K562 (cell line): ENCODE measurements at regions not wholly inside any gene's neighbourhood (a gene's known extent, or its start where the extent isn't known, plus 50 kb on each side); places are given as distances from the start of the nearest gene placed in this dataset.

Experiments
- CHD4 ChIP-seq: fragments of 200-600 bp; sonication (generic); IDR thresholded peaks from 3 replicates; pipeline ENCODE4 v1.6.1; 2012; ENCODE audit warnings: low read depth, mild to moderate bottlenecking, mixed read lengths, low read length, inconsistent platforms; ENCODE audit not compliant: insufficient read depth, insufficient replicate concordance, poor library complexity, severe bottlenecking
- MAX ChIP-seq: sonication (generic); formaldehyde crosslinking; IDR thresholded peaks from 2 replicates; pipeline ENCODE4 v1.9.0; 2022; ENCODE audit warnings: mild to moderate bottlenecking, missing genetic modification reagents
- NFYB ChIP-seq: IDR thresholded peaks from 2 replicates; pipeline ENCODE4 v1.6.1; 2011; ENCODE audit warnings: mild to moderate bottlenecking, moderate library complexity; ENCODE audit not compliant: insufficient read length; ENCODE audit errors: extremely low read depth
- NR2C2 ChIP-seq, 2 experiments: fragments of 200-800 bp in 1 of 2; sonication (Bioruptor generic) in 1 of 2; sonication (generic) in 1 of 2; formaldehyde crosslinking in 1 of 2; IDR thresholded peaks; 2 replicates each; pipeline versions ENCODE4 v1.6.1 to v1.8.0; 2016 to 2022; ENCODE audit warnings: mild to moderate bottlenecking in 1 of 2, missing compliant biosample characterization in 1 of 2, missing genetic modification characterization in 1 of 2, missing genetic modification reagents in 1 of 2
- NR2F6 ChIP-seq: fragments of 450-650 bp; formaldehyde crosslinking; IDR thresholded peaks from 2 replicates; pipeline ENCODE4 v1.4.0; 2020; ENCODE audit warnings: mild to moderate bottlenecking
- RAD21 ChIP-seq, 2 experiments: fragments of 250-450 bp in 1 of 2; fragments of 450-650 bp in 1 of 2; sonication (Bioruptor Pico) in 1 of 2; formaldehyde crosslinking in 1 of 2; IDR thresholded peaks in 1 of 2; conservative IDR thresholded peaks in 1 of 2; 2 replicates each; pipeline versions ENCODE4 v1.4.0 to v1.8.0; 2020 to 2022; ENCODE audit warnings: mild to moderate bottlenecking in 2 of 2, moderate library complexity in 1 of 2
- SMC3 ChIP-seq: conservative IDR thresholded peaks from 2 replicates; pipeline ENCODE4 v1.6.1; 2011; ENCODE audit warnings: low read depth, low read length, improper control_type of control experiment; ENCODE audit not compliant: insufficient read depth
- WHSC1 ChIP-seq: IDR thresholded peaks from one replicate; pipeline ENCODE4 v1.6.1; 2012; ENCODE audit warnings: low read length, control low read depth, inconsistent platforms
- ZNF217 ChIP-seq: sonication (generic); formaldehyde crosslinking; IDR thresholded peaks from 2 replicates; pipeline ENCODE4 v1.8.0; 2022; ENCODE audit warnings: mild to moderate bottlenecking, missing genetic modification reagents
- ZNF511 ChIP-seq: sonication (generic); formaldehyde crosslinking; IDR thresholded peaks from 2 replicates; pipeline ENCODE4 v1.8.0; 2022; ENCODE audit warnings: mild to moderate bottlenecking, missing genetic modification reagents

- no peak for TF ChIP-seq CHD4
- no peak for TF ChIP-seq ZNF217 (CRISPR knock-in tag)
- no peak for TF ChIP-seq SMC3
- no peak for TF ChIP-seq RAD21 (CRISPR knock-in tag; conservative IDR thresholded peaks at IDR 0.05 in 1 of 2, IDR thresholded peaks at IDR 0.05 in 1 of 2)
- no peak for TF ChIP-seq NR2C2 (CRISPR knock-in tag; IDR thresholded peaks at IDR 0.05)
- no peak for TF ChIP-seq NR2C2 (tag; IDR thresholded peaks at IDR 0.05)
- TF ChIP-seq NR2F6 (CRISPR knock-in tag): no peak
- no peak for TF ChIP-seq WHSC1
- no peak for TF ChIP-seq MAX
- no peak for TF ChIP-seq ZNF511 (CRISPR knock-in tag)
- no peak for TF ChIP-seq NFYB
Observed at GRCh38 chr1:189496768-189497167, 980.9 kb downstream of the BRINP3 start.
